ENCODE measurements at regions not wholly inside any gene's neighbourhood (a gene's known extent, or its start where the extent isn't known, plus 50 kb on each side); places are given as distances from the start of the nearest gene placed in this dataset.

GRCh38 chr7:73963252-73963822, 64.6 kb upstream of the ELN start:
- no peak for DNase-seq
- CTCF ChIA-PET, result interaction anchor here (0.6 kb wide), 1 partner anchor 1729 kb away, joined by 3 read pairs; no protein-coding TSS in a partner anchor

More at GRCh38 chr7:73963252-73963822, 64.6 kb upstream of the ELN start:
- BruUV-seq (replicated peaks), result no TSS peak
- Histone ChIP-seq H3K9me3 (ENCODE audit: control insufficient read depth, insufficient read depth, low read length) (peaks cover 7% of the 10 kb centered on the region), H4K20me1 (ENCODE audit: insufficient read depth, low read length) (no peaks in the 10 kb centered on the region), H3K27ac (ENCODE audit: insufficient read depth, low read length) (no peak overlapping the region), H3K14ac (replicated peaks; ENCODE audit: low read depth, low read length) (no peak overlapping the region), H4K91ac (ENCODE audit: insufficient read depth, low read depth, low read length) (no peak overlapping the region), H3K4me3 (ENCODE audit: insufficient read depth, low read depth, low read length) (no peak overlapping the region), H3K18ac (ENCODE audit: low read depth, low read length) (no peak overlapping the region), H4K5ac (ENCODE audit: low read depth, low read length) (no peak overlapping the region), H3K9ac (ENCODE audit: low read depth, low read length) (no peak overlapping the region), H3K36me3 (ENCODE audit: control insufficient read depth, insufficient read depth, low read length) (no peaks in the 10 kb centered on the region), H3K56ac (ENCODE audit: extremely low read depth, insufficient read depth, low read length) (no peak overlapping the region), H2BK120ac (ENCODE audit: low read depth, low read length) (no peak overlapping the region), H2AFZ (replicated peaks; ENCODE audit: low read length, poor library complexity) (no peak overlapping the region), H3K27me3 (ENCODE audit: control insufficient read depth, insufficient read depth, low read length) (peaks cover 3% of the 10 kb centered on the region; the same call in 1 of the 2 replicates), H3K9me1 (ENCODE audit: insufficient read depth, low read length) (no peaks in the 10 kb centered on the region), H3K4ac (ENCODE audit: low read depth, low read length) (no peak overlapping the region), H2AK9ac (replicated peaks; ENCODE audit: low read depth, low read length, poor library complexity) (no peak overlapping the region), H3K79me1 (ENCODE audit: low read depth in 1 of 2, low read length in 2 of 2) (no peaks in the 10 kb centered on the region), H2BK20ac (ENCODE audit: low read depth, low read length) (no peak overlapping the region), H2BK15ac (ENCODE audit: low read depth, low read length) (no peak overlapping the region), H3K23ac (ENCODE audit: low read depth, low read length) (no peak overlapping the region), H3K4me2 (ENCODE audit: low read depth, low read length) (no peak overlapping the region), H4K8ac (ENCODE audit: low read depth in 2 of 2, low read length in 2 of 2) (no peak overlapping the region), H2BK5ac (ENCODE audit: low read depth, low read length, poor library complexity, severe bottlenecking) (no peak overlapping the region), H2AK5ac (ENCODE audit: low read depth, low read length) (no peak overlapping the region), H3K4me1 (ENCODE audit: control insufficient read depth, insufficient read depth, low read length) (peaks cover 2% of the 10 kb centered on the region)
- in situ Hi-C loops (cut with MboI; ENCODE audit: low sequenced_read_pairs) (no loop called here), intact Hi-C loops (cut with micrococcal nuclease) (loop anchor here (5.0 kb wide), 1 partner anchor 36 kb away; no protein-coding TSS in a partner anchor), dilution Hi-C loops (cut with HindIII; ENCODE audit: low sequenced_read_pairs, unreplicated experiment) (no loop called here)
- no CpG with 5 or more reads among the region's 2 CpGs for WGBS, 2 experiments (ENCODE audit: extremely low coverage in 2 of 2, insufficient read length in 1 of 2)
- POLR2A ChIA-PET (ENCODE audit: unreplicated experiment), result no interaction called here
- TF ChIP-seq CHD1 (IDR thresholded peaks at IDR 0.05; ENCODE audit: low read depth, low read length) (no peak), FOS (IDR thresholded peaks at IDR 0.05; ENCODE audit: low read depth, low read length) (no peak), RCOR1 (IDR thresholded peaks at IDR 0.05; ENCODE audit: insufficient replicate concordance, low read length) (no peak), USF2 (IDR thresholded peaks at IDR 0.05; ENCODE audit: low read depth, low read length) (no peak), POLR2A (IDR thresholded peaks at IDR 0.05; ENCODE audit: low read depth, low read length) (no peak), BHLHE40 (IDR thresholded peaks at IDR 0.05; ENCODE audit: low read depth, low read length) (no peak), MAFK (IDR thresholded peaks at IDR 0.05; ENCODE audit: low read depth, low read length) (no peak), CEBPB (IDR thresholded peaks at IDR 0.05; ENCODE audit: low read depth, low read length) (no peak)
- no peak for ATAC-seq (ENCODE audit: low read depth)

All from IMR-90 (cell line).